HCT116 (cell line): ENCODE measurements at regions not wholly inside any gene's neighbourhood (a gene's known extent, or its start where the extent isn't known, plus 50 kb on each side); places are given as distances from the start of the nearest gene placed in this dataset.

Source experiments
- ATAC-seq: fragments of 200-7000 bp; cut with Tn5 transposase; 2 replicates; pipeline ENCODE4 v1.9.1; 2020; ENCODE audit warnings: mild to moderate bottlenecking, moderate library complexity
- BruUV-seq: library from RNA; stranded (reverse); fragments of 400-500 nt; replicated peaks from 2 replicates; lab custom pipeline; 2021; lab: Mats Ljungman, UMichigan
- CTCF ChIA-PET: fragments of 300-600 bp; sonication (Branson Sonifier 250); formaldehyde crosslinking; loops from one replicate; lab custom pipeline; 2021; ENCODE audit warnings: antibody characterized with exemption; lab: Charles Lee
- POLR2A ChIA-PET: fragments of 300-600, 350-600 bp; sonication (Branson Sonifier 250); formaldehyde crosslinking; loops from one replicate; lab custom pipeline; 2021; ENCODE audit warnings: antibody characterized with exemption; lab: Charles Lee
- RAD21 ChIA-PET, 2 experiments: fragments of 300-600 bp; sonication (Branson Sonifier 250); formaldehyde crosslinking; loops; one replicate each; lab custom pipeline; 2023; ENCODE audit warnings: low total read pairs in 2 of 2; ENCODE audit not compliant: uncharacterized antibody in 2 of 2, unreplicated experiment in 2 of 2, low non-redundant PET in 1 of 2; lab: Charles Lee
- DNase-seq: peaks from one replicate; pipeline ENCODE4 v3.0.0-alpha.2; 2010; ENCODE audit warnings: low read depth, low spot score
- H2AFZ ChIP-seq: fragments of 200-600 bp; shearing (Covaris generic), sonication (generic); 2 replicates; pipeline ENCODE4 v1.6.1; 2017; ENCODE audit warnings: low read depth, mixed run types, mixed read lengths, antibody characterized with exemption, low read length; ENCODE audit not compliant: poor library complexity, severe bottlenecking
- H3K27ac ChIP-seq: 2 replicates; pipeline ENCODE4 v1.5.1; 2012; ENCODE audit warnings: low read depth, low read length
- H3K27me3 ChIP-seq: fragments of 200-600 bp; sonication (generic); 2 replicates; pipeline ENCODE4 v1.6.1; 2016; ENCODE audit warnings: mixed run types, low read length, mixed read lengths; ENCODE audit not compliant: insufficient read depth
- H3K36me3 ChIP-seq, 2 experiments: fragments of 200-500 bp in 1 of 2; fragments of 200-600 bp in 1 of 2; sonication (Bioruptor generic) in 1 of 2; sonication (generic) in 1 of 2; 2 replicates each; pipeline versions ENCODE4 v1.5.1 to v1.6.1; 2014 to 2016; ENCODE audit warnings: low read length in 2 of 2, inconsistent platforms in 1 of 2, mixed read lengths in 1 of 2, mixed run types in 1 of 2; ENCODE audit not compliant: insufficient read depth in 2 of 2, control insufficient read depth in 1 of 2
- H3K4me1 ChIP-seq, 2 experiments: fragments of 200-600 bp in 1 of 2; sonication (generic) in 1 of 2; 2 replicates each; pipeline versions ENCODE4 v1.5.1 to v1.6.1; 2012 to 2017; ENCODE audit warnings: low read length in 2 of 2, inconsistent platforms in 1 of 2, mild to moderate bottlenecking in 1 of 2, mixed read lengths in 1 of 2, mixed run types in 1 of 2, moderate library complexity in 1 of 2; ENCODE audit not compliant: insufficient read depth in 2 of 2, control insufficient read depth in 1 of 2
- H3K4me2 ChIP-seq: fragments of 200-600 bp; sonication (generic); 2 replicates; pipeline ENCODE4 v1.6.1; 2017; ENCODE audit warnings: mixed run types, low read length, mixed read lengths
- H3K4me3 ChIP-seq, 2 experiments: fragments of 200-600 bp in 1 of 2; sonication (generic) in 1 of 2; replicated peaks in 1 of 2; 2 replicates each; pipeline ENCODE4 v1.5.1; 2011 to 2016; ENCODE audit warnings: low read length in 2 of 2, control low read depth in 1 of 2, low read depth in 1 of 2, mild to moderate bottlenecking in 1 of 2, mixed read lengths in 1 of 2, mixed run types in 1 of 2
- H3K79me2 ChIP-seq: fragments of 200-600 bp; sonication (generic); 2 replicates; pipeline ENCODE4 v1.6.1; 2017; ENCODE audit warnings: mild to moderate bottlenecking, mixed run types, low read length, moderate library complexity, mixed read lengths; ENCODE audit not compliant: insufficient read depth
- H3K9ac ChIP-seq: fragments of 200-600 bp; sonication (generic); 2 replicates; pipeline ENCODE4 v1.6.1; 2016; ENCODE audit warnings: low read length, mixed read lengths
- H3K9me2 ChIP-seq: fragments of 200-600 bp; sonication (generic), shearing (Covaris generic); 2 replicates; pipeline ENCODE4 v1.6.1; 2017; ENCODE audit warnings: mixed run types, mild to moderate bottlenecking, moderate library complexity; ENCODE audit not compliant: insufficient read depth
- H3K9me3 ChIP-seq, 2 experiments: fragments of 200-500 bp in 1 of 2; fragments of 200-600 bp in 1 of 2; sonication (Bioruptor generic) in 1 of 2; sonication (generic) in 1 of 2; 2 replicates each; pipeline ENCODE4 v1.6.1; 2014 to 2017; ENCODE audit warnings: low read length in 2 of 2, mixed read lengths in 2 of 2, inconsistent platforms in 1 of 2, low read depth in 1 of 2, mild to moderate bottlenecking in 1 of 2, mixed run types in 1 of 2, moderate library complexity in 1 of 2; ENCODE audit not compliant: control insufficient read depth in 1 of 2, insufficient read depth in 1 of 2
- H4K20me1 ChIP-seq: fragments of 200-600 bp; sonication (generic), shearing (Covaris generic); 2 replicates; pipeline ENCODE4 v1.6.1; 2017; ENCODE audit warnings: mixed run types, mild to moderate bottlenecking, moderate library complexity; ENCODE audit not compliant: insufficient read depth
- CEBPB ChIP-seq: IDR thresholded peaks from 2 replicates; pipeline ENCODE4 v1.6.1; 2012; ENCODE audit warnings: low read depth
- EGR1 ChIP-seq: IDR thresholded peaks from 2 replicates; pipeline ENCODE4 v1.6.1; 2012; ENCODE audit warnings: low read depth
- EZH2 ChIP-seq: fragments of 200-600 bp; sonication (generic); IDR thresholded peaks from 2 replicates; pipeline ENCODE4 v1.6.1; 2017; ENCODE audit warnings: antibody characterized with exemption, mixed run types
- JUND ChIP-seq: IDR thresholded peaks from 2 replicates; pipeline ENCODE4 v1.6.1; 2012
- POLR2AphosphoS5 ChIP-seq: IDR thresholded peaks from 2 replicates; pipeline ENCODE4 v1.6.1; 2011; ENCODE audit warnings: mild to moderate bottlenecking, low read depth, low read length, moderate library complexity
- SIN3A ChIP-seq: IDR thresholded peaks from 2 replicates; pipeline ENCODE4 v1.6.1; 2012; ENCODE audit warnings: low read depth
- SRF ChIP-seq: IDR thresholded peaks from 2 replicates; pipeline ENCODE4 v1.6.1; 2012; ENCODE audit warnings: low read depth
- YY1 ChIP-seq: IDR thresholded peaks from 2 replicates; pipeline ENCODE4 v1.6.1; 2011; ENCODE audit warnings: low read length, low read depth, moderate library complexity, mild to moderate bottlenecking; ENCODE audit not compliant: insufficient replicate concordance; ENCODE audit errors: extremely low read depth
- ZNF274 ChIP-seq: fragments of 200-500 bp; sonication (Bioruptor generic); IDR thresholded peaks from 2 replicates; pipeline ENCODE4 v1.6.1; 2014; ENCODE audit warnings: mild to moderate bottlenecking, low read depth, low read length, inconsistent platforms
- intact Hi-C: fragments of 100-400 bp; cut with micrococcal nuclease; formaldehyde crosslinking; loops from 2 replicates; pipeline ENCODE4 v1.10.0; 2022
- TF ChIP-seq, protein P1 (sequence below), 3 experiments: fragments of 200-600 bp in 1 of 3; sonication (generic) in 1 of 3; IDR thresholded peaks in 2 of 3; conservative IDR thresholded peaks in 1 of 3; 2 replicates each; pipeline ENCODE4 v1.5.1; 2012 to 2017; ENCODE audit warnings: low read depth in 2 of 3, low read length in 2 of 3, antibody characterized with exemption in 1 of 3, borderline replicate concordance in 1 of 3, control low read depth in 1 of 3, mild to moderate bottlenecking in 1 of 3, mixed read lengths in 1 of 3, mixed run types in 1 of 3, moderate library complexity in 1 of 3; ENCODE audit not compliant: insufficient read depth in 1 of 3
- TF ChIP-seq, protein P2 (sequence below): IDR thresholded peaks from 2 replicates; pipeline ENCODE4 v1.6.1; 2012

DNA sequence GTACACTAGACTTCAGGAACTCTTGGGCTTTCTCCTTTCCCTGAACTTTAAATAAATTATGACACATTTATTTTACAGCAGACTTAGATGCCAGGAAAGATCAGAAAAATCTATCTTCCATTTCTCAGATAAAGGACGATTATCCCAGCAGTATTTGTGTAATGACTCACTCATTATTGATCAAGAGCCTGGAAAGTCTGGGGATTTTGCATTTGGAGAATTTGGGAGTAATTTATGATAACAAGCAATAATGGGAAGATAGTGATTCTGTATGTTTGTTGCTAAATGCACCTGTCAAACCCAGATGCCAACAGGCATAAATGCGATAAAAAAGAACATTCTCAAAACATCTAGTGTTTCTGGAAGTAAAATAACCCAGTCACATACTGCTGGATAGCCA, 480.2 kb upstream of the ATP2B1 start:
- intact Hi-C loops = no loop called here
- Histone ChIP-seq H2AFZ (no peak overlapping the region), H3K4me2 (no peak overlapping the region), H3K4me3 (no peak overlapping the region), H3K79me2 (no peaks in the 10 kb centered on the region), H3K9ac (no peak overlapping the region), H3K27ac (no peak overlapping the region), H4K20me1 (no peaks in the 10 kb centered on the region), H3K9me2 (no peaks in the 10 kb centered on the region), H3K4me1 (no peaks in the 10 kb centered on the region), H3K36me3 (no peaks in the 10 kb centered on the region), H3K9me3 (no peaks in the 10 kb centered on the region; a peak in 1 of 4 replicates), H3K27me3 (no peaks in the 10 kb centered on the region)
- no peak for TF ChIP-seq CEBPB
- no peak for TF ChIP-seq EGR1
- TF ChIP-seq, protein P1, sequence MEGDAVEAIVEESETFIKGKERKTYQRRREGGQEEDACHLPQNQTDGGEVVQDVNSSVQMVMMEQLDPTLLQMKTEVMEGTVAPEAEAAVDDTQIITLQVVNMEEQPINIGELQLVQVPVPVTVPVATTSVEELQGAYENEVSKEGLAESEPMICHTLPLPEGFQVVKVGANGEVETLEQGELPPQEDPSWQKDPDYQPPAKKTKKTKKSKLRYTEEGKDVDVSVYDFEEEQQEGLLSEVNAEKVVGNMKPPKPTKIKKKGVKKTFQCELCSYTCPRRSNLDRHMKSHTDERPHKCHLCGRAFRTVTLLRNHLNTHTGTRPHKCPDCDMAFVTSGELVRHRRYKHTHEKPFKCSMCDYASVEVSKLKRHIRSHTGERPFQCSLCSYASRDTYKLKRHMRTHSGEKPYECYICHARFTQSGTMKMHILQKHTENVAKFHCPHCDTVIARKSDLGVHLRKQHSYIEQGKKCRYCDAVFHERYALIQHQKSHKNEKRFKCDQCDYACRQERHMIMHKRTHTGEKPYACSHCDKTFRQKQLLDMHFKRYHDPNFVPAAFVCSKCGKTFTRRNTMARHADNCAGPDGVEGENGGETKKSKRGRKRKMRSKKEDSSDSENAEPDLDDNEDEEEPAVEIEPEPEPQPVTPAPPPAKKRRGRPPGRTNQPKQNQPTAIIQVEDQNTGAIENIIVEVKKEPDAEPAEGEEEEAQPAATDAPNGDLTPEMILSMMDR (IDR thresholded peaks at IDR 0.05 in 2 of 3, conservative IDR thresholded peaks at IDR 0.05 in 1 of 3; ENCODE audit: borderline replicate concordance in 1 of 3, insufficient read depth in 1 of 3, low read depth in 2 of 3, low read length in 2 of 3) = no peak
- no peak for TF ChIP-seq SRF
- no peak for TF ChIP-seq EZH2
- DNase-seq = no peak
- RAD21 ChIA-PET = no interaction called here
- POLR2A ChIA-PET = no interaction called here
- CTCF ChIA-PET = no interaction called here
- no peak for ATAC-seq
- no TSS peak for BruUV-seq

DNA sequence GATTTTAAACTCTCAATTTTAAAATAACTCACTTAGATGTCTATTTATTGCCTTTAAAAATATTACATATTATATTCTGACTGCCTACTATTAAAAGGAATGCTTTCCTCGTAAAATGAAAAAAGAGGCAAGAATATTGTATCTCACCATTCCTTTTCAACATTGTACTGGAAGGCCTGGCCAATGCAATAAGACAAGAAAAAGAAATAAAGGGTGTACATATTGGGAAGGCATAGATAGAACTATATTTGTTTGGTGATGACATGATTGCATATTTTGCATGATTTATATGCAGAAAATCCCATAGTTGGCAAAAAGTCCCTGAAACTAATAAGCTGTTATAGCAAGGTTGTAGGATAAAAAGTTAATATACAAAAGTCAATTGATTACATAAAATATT, 474.6 kb upstream of the ATP2B1 start:
- no peaks in the 10 kb centered on the region for H3K27me3 ChIP-seq
- no TSS peak for BruUV-seq
- H3K9me2 ChIP-seq = no peaks in the 10 kb centered on the region
- TF ChIP-seq EZH2 = no peak
- TF ChIP-seq, protein P2, sequence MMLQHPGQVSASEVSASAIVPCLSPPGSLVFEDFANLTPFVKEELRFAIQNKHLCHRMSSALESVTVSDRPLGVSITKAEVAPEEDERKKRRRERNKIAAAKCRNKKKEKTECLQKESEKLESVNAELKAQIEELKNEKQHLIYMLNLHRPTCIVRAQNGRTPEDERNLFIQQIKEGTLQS = no peak
- TF ChIP-seq POLR2AphosphoS5 = no peak
- TF ChIP-seq, protein P1 (IDR thresholded peaks at IDR 0.05 in 2 of 3, conservative IDR thresholded peaks at IDR 0.05 in 1 of 3; ENCODE audit: borderline replicate concordance in 1 of 3, insufficient read depth in 1 of 3, low read depth in 2 of 3, low read length in 2 of 3) = no peak
- no peak for TF ChIP-seq CEBPB
- TF ChIP-seq SRF = no peak
- TF ChIP-seq YY1 = no peak
- TF ChIP-seq ZNF274 = no peak
- no peak for TF ChIP-seq JUND
- TF ChIP-seq SIN3A = no peak
- ChIA-PET CTCF (no interaction called here), POLR2A (no interaction called here), RAD21 (no interaction called here)
- intact Hi-C loops = no loop called here
- H3K27ac ChIP-seq = no peak overlapping the region
- ATAC-seq (no peak), DNase-seq (no peak)
- H3K9me3 ChIP-seq = no peaks in the 10 kb centered on the region; a peak in 1 of 4 replicates
- H4K20me1 ChIP-seq = no peaks in the 10 kb centered on the region
- H3K36me3 ChIP-seq = no peaks in the 10 kb centered on the region
- no peak overlapping the region for H3K9ac ChIP-seq
- no peaks in the 10 kb centered on the region for H3K79me2 ChIP-seq
- no peaks in the 10 kb centered on the region for H3K4me1 ChIP-seq
- no peak overlapping the region for H3K4me2 ChIP-seq
- H2AFZ ChIP-seq = no peak overlapping the region
- H3K4me3 ChIP-seq = no peak overlapping the region
